SH-SY5Y (cell line): ENCODE measurements at regions not wholly inside any gene's neighbourhood (a gene's known extent, or its start where the extent isn't known, plus 50 kb on each side); places are given as distances from the start of the nearest gene placed in this dataset.

Source experiments
- GATA2 ChIP-seq: IDR thresholded peaks from 2 replicates; pipeline ENCODE4 v1.6.1; 2011; ENCODE audit warnings: mild to moderate bottlenecking, low read depth, low read length
- GATA3 ChIP-seq: IDR thresholded peaks from 2 replicates; pipeline ENCODE4 v1.6.1; 2011; ENCODE audit warnings: low read depth, mild to moderate bottlenecking, low read length, moderate library complexity

GRCh38 chr11:128212324-128212723 lies 375.0 kb downstream of the ETS1 start:
- TF ChIP-seq GATA2 (no peak), GATA3 (no peak)
